ENCODE measurements at regions not wholly inside any gene's neighbourhood (a gene's known extent, or its start where the extent isn't known, plus 50 kb on each side); places are given as distances from the start of the nearest gene placed in this dataset.
A peak's percentile ranks its signal among the peaks of the same experiment; 100 is the strongest.

DNA sequence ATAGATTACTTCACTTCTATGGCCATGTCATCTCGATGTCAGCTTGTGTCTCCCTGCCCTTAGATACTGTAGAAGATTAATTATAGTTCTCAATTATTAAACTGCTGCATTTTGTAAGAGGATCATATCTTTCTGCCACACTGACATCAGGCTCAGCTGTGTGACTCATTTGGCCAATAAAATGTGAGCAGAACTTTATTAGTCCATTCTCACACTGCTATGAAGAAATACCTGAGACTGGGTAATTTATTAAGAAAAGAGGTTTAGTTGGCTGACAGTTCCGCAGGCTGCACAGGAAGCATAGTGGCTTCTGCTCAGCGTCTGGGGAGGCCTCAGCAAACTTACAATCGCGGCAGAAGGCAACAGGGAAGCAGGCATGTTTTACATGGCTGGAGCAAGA lies 290.4 kb downstream of the RAD51AP2 start:
- Histone ChIP-seq H4K8ac (replicated peaks; ENCODE audit: insufficient read length, low read depth, low read length) (no peak overlapping the region), H3K9me3 (ENCODE audit: control insufficient read depth, low read depth, low read length) (no peaks in the 10 kb centered on the region), H3K18ac (ENCODE audit: insufficient read length, low read depth, low read length) (no peak overlapping the region), H4K20me1 (ENCODE audit: control insufficient read depth, insufficient read depth, insufficient read length) (no peaks in the 10 kb centered on the region), H3K4me1 (ENCODE audit: insufficient read depth, low read length) (no peaks in the 10 kb centered on the region; the same call in 1 of the 2 replicates), H3K4me2 (ENCODE audit: insufficient read depth, insufficient read length, low read length) (no peak overlapping the region), H2BK20ac (ENCODE audit: low read depth, low read length, poor library complexity, severe bottlenecking) (no peak overlapping the region), H2BK5ac (ENCODE audit: insufficient read length, low read length) (no peak overlapping the region), H3T11ph (ENCODE audit: low read length) (no peak overlapping the region), H2BK15ac (ENCODE audit: low read depth, low read length) (no peak overlapping the region), H3K79me2 (ENCODE audit: insufficient read depth, low read length) (no peaks in the 10 kb centered on the region), H3K4ac (ENCODE audit: low read depth, low read length) (no peak overlapping the region), H3K23ac (ENCODE audit: insufficient read length, low read depth, low read length) (no peak overlapping the region), H2AFZ (ENCODE audit: low read length) (no peak overlapping the region), H2BK120ac (ENCODE audit: low read depth, low read length, poor library complexity, severe bottlenecking) (no peak overlapping the region), H3K23me2 (ENCODE audit: insufficient read length, low read depth, low read length, poor library complexity, severe bottlenecking) (no peaks in the 10 kb centered on the region), H3K14ac (ENCODE audit: insufficient read depth, low read length) (no peak overlapping the region), H3K79me1 (ENCODE audit: insufficient read depth, low read depth, low read length, poor library complexity, severe bottlenecking) (no peaks in the 10 kb centered on the region), H3K9ac (ENCODE audit: extremely low read depth, insufficient read length, low read length) (no peak overlapping the region), H2AK5ac (ENCODE audit: insufficient read length, low read length) (no peak overlapping the region), H4K91ac (ENCODE audit: insufficient read length, low read depth, low read length) (no peak overlapping the region), H3K27me3 (ENCODE audit: insufficient read depth, low read length) (no peaks in the 10 kb centered on the region), H4K5ac (ENCODE audit: insufficient read length, low read depth, low read length) (no peak overlapping the region), H3K27ac (ENCODE audit: insufficient read length, low read depth, low read length) (no peak overlapping the region), H3K56ac (ENCODE audit: insufficient read length, low read depth, low read length) (no peak overlapping the region), H2BK12ac (ENCODE audit: insufficient read length, low read depth, low read length) (no peak overlapping the region)
- no peaks in the 10 kb centered on the region for H3K9me3 Mint-ChIP-seq
- H3K27me3 Mint-ChIP-seq (ENCODE audit: low read depth), result no peaks in the 10 kb centered on the region; the same call in 1 of the 2 replicates
- H3K27ac Mint-ChIP-seq, result peak overlapping the region in 1 of 3 experiments; percentile 28; a peak in 1 of 7 replicates
- DNase-seq, result no peak
- TF ChIP-seq, protein P1, sequence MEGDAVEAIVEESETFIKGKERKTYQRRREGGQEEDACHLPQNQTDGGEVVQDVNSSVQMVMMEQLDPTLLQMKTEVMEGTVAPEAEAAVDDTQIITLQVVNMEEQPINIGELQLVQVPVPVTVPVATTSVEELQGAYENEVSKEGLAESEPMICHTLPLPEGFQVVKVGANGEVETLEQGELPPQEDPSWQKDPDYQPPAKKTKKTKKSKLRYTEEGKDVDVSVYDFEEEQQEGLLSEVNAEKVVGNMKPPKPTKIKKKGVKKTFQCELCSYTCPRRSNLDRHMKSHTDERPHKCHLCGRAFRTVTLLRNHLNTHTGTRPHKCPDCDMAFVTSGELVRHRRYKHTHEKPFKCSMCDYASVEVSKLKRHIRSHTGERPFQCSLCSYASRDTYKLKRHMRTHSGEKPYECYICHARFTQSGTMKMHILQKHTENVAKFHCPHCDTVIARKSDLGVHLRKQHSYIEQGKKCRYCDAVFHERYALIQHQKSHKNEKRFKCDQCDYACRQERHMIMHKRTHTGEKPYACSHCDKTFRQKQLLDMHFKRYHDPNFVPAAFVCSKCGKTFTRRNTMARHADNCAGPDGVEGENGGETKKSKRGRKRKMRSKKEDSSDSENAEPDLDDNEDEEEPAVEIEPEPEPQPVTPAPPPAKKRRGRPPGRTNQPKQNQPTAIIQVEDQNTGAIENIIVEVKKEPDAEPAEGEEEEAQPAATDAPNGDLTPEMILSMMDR (conservative IDR thresholded peaks at IDR 0.05), result no peak
- no peaks in the 10 kb centered on the region for H3K36me3 Mint-ChIP-seq (ENCODE audit: insufficient read depth in 1 of 3, low read depth in 3 of 3)
- H3K4me3 Mint-ChIP-seq, result no peak overlapping the region
- no CpG with 5 or more reads among the region's 5 CpGs for WGBS (ENCODE audit: extremely low coverage, insufficient read length, low lambda C conversion rate)
- H3K4me1 Mint-ChIP-seq, result 0 out of 4 replicates have a peak, but pooled peaks cover 0 to 6% of the 10 kb centered on the region in 2 experiments

Measured in H9 (cell line).